Cerebellar nuclear complex (tissue), 1 donor: ENCODE measurements at regions not wholly inside any gene's neighbourhood (a gene's known extent, or its start where the extent isn't known, plus 50 kb on each side); places are given as distances from the start of the nearest gene placed in this dataset.

Experiments used
- DNase-seq, 2 experiments: peaks; one replicate each; lab custom pipeline; 2025; lab: John Stamatoyannopoulos, UW

DNA sequence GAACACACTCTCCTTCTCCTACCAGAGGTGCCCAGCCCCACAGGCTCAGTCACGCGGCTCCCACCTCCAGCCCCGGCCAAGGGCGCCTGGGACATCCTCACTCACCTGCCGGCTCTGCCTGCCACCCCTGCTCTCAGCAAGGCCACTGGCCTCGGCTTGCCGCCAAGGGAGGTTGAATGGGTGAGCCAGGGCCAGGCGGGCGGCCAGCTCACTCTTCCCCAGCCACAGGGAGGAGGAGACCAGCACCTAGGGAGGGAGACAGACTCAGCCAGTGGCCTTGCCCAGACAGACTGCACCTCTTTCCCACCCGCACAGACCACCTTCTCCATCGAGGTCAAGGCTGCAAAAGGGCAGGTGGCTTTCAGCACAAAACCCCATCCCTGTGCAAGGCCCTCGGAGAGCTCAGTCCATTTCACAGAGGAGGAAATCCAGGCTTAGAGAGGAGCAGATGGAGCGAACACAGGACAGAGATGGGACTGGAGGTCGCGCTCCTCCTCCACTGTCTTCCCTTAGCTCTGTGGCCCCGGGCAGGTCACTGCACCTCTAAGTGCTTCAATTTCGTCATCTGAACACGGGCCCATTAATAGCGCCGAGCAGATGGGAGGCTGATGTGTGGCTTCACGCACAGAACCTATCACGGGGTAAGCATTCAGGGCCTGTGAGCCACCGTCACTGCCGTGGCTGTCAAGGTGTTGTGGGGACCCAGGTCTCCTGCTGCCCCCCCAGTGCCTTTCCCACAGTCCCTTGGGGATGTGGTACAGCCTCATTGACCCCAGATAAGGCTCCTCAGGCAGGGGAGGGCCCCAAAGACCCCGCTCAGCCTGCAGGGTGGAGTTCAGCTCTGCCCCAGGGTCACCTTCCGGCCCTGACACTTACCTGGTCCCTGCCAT, 56.1 kb downstream of the RMI2 start:
- DNase-seq: peak in 1 of 2 experiments; percentile 52

DNA sequence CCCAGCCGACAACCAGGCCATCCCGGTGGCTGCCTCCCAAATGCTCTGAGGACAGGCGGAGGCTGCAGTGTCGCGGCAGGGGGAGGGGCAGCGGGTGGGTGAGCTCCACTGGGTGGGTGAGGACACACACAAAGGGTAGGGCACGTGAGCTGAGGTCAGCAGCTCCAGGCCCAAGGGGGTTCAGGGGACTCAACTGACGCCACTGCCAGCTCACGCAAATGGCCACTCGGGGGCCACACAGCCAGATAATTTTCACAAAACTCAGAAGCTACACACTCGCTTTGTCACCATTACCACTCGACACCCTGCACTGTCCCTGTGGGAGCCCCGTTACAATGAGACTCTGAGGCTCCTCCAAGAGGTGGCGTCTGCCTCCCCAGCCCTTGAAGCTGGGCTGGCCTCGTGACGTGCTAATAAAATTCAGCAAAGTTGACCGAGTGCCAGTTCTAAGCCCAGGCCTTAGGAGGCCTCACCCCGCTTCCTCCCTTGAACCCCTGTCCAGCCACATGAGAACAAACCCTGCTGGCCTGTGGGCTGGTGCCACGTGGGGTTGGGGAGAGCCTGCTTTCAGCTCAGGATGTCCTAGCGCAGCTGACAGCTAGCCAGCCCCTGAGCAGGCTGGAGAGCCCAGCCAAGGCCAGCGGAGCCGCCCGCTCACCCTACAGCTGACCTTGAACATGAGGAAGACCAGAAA, 56.9 kb downstream of the RMI2 start:
- DNase-seq: no peak

DNA sequence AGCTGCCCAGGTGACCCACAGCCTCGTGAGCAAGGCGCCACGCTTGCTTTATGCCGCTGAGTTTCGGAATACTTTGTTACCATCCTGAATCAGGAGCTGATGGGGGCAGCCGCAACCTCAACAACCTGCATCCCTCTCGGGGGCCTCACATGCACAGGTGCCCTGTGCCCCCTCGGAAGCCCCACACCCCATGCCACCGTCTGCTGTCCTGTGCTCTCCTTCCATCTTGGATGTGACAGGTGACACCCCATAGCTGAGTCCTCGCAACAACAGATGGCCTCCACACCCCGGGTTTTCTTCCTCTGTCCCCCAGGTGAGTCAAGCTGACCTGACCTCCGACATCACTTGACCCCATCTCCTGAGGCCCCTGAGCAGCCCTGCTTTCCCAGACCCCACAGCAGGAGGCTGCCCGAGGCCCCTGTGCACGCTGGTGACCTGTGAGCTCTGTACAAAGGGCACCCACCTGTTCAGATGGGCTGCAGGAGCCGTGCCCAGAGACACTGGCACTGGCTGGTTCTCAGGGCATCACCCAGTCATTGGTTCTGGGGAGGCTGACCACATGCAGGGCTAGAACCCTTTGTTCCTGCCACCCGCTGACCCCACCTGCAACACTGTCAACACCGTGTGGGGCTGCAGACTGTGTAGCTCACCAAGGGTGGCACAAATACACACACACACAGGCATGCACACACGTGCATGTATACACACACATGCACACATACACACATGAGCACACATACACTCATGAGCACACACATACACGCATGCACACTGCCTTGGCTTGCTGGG, 57.7 kb downstream of the RMI2 start:
- no peak for DNase-seq

DNA sequence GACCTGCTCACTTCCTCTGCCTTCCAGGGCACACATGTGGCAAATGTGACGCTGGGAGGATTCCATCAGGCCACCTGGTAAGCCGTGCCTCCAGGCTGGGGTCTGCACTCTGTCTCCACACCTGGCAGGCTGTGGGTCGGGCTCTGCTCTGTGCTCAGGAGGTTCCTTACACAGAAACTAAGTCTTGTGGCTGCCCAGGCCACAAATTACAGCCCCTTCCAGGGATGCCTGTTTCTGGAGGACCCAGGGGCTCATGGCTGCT, 58.2 kb downstream of the RMI2 start:
- no peak for DNase-seq

DNA sequence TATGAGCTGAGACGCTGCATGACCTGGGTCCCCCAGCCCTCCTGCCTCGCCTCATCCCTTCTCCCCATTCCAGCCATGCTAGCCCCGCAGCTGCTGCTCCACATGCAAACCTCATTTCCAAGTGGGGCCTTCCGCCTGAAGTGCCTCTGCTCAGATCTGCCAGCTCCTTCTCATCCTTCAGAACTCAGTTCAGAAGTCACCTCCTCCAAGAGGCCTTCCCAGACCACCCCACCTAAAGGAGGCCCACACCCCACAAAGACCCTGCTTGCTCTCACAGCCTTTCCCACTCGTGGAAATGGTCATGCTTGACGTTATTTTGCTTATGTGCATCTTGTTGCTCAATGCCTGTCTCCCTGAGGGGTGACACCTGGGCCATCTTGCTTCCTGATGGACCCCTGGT, 58.7 kb downstream of the RMI2 start:
- DNase-seq: no peak

DNA sequence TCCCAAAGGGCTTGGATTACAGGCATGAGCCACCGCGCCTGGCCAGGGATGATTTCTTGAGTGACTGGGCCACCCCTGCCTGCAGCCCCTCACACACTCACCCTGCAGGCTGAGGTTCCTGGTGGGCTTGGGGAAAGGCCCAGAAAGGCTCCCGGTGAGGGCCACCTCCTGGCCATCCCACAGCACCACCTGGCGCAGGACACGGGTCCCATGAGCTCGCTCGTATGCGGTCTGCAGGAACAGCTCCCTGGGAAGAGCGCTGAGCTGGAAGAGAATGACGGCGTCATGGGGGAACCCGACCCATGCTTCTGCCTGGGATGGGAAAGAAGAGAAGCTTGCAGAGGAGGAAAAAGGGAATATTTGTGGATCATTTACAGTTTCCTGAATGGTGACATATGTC, 59.3 kb downstream of the RMI2 start:
- DNase-seq: no peak

DNA sequence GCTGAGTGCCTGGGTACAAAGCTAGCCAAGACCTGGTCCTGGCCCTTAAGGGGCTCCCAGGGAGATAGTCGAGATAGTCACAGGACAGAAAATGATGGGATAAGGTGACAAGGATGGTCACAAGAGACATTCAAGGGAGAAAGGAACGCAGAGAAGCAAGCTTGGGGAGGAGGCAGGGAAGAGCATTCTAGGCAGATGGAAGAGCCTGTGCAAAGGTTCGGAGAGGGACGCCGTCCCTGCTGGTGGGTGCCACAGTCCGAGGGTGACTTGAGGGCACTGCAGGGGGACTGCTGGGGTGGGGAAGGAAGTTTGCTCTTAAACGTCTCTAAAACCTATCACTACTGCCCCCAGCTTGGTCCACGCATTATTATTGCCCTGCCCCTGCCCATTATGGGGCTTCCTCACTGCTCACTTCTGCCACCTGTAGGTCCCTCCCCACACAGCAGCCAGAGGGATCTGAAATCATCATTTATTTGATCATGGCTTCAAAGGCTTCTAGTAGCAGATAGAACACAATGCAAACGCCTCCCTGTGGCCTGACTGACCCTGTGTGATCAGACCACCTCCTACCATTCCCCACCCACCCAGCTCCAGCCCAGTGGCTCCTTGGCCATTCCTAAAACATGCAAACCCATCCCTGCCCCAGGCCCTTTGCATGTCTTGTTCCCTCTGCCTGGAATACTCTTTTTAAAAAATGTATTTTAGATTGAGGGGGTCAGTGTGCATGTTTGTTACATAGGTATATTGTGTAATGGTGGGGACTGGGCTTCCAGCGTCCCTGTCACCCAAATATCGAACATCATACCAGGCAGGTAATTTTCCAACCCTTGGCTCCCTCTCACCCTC, 60.3 kb downstream of the RMI2 start:
- no peak for DNase-seq

DNA sequence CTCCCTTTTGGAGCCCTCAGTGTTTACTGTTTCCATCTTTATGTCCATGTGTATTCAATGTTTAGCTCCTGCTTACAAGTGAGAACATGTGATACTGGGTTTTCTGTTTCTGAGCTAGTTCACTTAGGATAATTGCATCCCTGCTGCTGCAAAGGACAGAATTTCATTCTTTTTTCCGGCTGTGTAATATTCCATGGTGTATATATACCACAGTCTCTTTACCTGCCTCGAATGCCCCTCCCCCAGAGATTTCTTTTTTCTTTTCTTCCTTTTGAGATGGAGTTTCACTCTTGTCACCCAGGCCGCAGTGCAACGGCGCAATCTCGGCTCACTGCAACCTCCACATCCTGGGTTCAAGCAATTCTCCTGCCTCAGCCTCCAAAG, 60.9 kb downstream of the RMI2 start:
- DNase-seq: no peak

DNA sequence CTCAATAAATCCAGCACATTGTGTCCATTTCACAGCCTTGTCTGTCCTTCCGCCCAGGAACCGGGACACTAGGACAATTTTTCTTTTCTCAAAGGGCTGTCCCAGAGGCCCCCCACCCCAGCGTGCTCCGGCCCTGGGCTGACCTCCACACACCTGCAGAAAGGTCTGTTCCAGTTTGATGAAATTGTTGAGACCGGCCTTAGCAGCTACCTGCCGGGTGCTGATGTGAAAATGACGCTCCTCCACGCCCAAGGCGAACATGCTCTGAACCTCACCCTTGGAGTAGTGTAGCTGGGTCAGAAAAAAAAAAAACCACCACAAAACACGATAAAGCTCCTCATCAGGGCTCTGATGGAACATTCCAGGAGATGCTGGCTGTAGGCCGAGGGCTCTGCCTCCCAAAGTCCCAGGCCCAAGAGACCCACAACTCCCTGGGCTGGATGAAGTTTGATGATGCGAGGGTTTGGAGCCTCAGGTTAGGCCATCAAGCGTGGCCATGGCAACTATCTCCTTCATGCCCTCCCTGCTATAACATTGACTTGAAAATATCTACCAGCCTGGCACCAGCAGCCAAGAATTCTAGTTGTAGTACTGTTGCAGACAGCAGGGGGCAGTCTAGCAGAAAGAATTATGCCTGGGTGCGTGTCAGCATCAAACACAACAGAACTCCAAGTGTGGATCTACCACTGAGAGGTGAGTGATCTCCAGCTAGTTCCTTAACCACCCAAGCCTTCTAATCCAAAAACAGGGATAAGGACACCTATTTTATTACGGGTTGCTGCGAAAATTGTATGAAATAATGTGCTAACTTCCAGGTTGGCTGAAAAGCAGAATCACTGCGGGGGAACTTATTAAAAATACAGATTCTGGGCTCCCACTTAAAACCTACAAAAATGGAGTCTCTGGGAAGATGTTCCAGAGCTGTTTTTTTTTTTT, 62.1 kb downstream of the RMI2 start:
- DNase-seq: no peak

DNA sequence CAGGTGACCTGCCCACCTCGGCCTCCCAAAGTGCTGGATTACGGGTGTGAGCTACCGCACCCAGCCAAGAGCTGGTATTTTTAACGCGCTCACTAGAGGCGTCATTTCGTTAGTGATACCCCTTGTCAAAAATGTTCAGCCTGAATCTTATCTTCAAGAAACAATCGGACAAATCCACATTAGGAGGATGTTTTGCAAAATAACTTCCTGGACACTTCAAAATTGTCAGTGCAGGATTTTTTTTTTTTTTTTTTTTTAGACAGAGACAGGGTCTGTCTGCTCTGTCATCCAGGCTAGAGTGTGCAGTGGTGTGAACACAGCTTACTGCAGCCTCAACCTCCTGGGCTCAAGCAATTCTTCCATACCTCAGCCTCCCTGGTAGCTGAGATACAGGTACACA, 63.0 kb downstream of the RMI2 start:
- DNase-seq: no peak

DNA sequence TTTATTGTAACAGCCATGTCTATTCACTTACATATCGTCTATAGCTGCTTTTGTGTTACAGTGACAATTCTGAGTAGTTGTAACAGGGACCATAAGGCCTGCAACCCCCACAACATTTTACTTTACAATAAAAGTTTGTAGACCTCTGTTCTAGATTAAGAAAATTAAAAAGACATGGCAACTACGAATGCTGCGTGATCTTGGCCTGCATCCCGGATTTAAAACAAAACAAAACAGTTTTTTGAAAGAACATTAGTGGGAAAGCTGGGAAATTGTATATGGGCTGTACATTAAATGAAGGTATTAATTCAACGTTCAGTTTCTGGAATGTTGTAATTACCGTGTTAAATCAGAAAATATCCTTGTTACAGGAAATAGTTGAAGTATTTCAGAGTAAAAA, 64.1 kb downstream of the RMI2 start:
- no peak for DNase-seq

DNA sequence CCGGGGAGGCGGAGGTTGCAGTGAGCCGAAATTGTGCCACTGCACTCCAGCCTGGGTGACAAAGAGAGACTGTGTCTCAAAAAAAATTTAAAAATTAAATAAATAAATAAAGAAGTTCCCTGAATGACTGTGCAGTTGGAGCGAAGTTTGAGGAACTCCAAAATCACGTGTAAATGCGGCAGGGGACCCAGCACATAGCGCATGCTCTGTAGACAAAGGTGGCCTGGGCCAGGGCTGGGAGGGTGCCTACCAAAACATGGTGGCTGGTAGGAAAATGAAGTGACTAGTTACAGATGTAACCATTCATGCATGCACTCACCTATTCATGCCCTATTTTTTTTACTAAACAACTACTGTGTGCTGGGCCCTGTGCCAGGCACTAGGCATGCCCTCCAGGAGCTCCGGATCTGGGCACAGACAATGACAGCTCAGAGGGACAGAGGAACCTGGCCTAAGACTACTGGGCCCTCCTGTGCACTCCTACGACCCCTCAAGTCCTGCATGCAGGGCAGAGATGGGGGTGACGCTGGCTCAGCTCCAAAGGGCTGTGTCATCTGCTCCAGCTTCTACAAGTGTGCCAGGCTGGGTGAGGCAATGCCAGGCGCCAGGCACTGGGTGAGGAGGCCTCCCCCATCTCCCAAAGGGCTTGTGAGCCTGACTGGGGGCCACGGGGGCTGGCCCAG, 65.3 kb downstream of the RMI2 start:
- DNase-seq: no peak

DNA sequence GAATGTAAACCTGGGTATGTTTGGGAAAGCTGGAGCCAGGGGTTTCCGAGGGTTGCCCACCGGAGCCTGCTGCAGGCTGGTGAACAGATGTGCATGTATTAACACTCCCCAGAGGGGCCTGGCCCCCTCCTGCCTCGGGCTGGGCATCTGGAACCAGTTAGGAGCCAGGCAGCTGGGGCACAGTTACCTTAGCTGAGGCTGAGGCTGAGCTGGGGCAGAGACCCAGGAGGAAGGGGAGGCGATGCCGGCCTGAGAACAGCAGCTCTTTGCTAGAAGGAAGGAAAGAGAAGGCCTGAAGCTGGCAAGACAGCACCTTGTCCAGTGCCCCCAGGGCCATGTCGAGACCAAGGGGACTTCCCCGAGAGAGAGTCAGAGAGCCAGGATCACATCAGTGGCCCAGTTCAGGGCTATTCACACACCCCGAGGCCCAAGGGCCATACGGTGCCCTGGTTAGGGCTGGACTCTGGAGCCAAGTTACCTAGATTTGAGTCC, 65.8 kb downstream of the RMI2 start:
- no peak for DNase-seq

DNA sequence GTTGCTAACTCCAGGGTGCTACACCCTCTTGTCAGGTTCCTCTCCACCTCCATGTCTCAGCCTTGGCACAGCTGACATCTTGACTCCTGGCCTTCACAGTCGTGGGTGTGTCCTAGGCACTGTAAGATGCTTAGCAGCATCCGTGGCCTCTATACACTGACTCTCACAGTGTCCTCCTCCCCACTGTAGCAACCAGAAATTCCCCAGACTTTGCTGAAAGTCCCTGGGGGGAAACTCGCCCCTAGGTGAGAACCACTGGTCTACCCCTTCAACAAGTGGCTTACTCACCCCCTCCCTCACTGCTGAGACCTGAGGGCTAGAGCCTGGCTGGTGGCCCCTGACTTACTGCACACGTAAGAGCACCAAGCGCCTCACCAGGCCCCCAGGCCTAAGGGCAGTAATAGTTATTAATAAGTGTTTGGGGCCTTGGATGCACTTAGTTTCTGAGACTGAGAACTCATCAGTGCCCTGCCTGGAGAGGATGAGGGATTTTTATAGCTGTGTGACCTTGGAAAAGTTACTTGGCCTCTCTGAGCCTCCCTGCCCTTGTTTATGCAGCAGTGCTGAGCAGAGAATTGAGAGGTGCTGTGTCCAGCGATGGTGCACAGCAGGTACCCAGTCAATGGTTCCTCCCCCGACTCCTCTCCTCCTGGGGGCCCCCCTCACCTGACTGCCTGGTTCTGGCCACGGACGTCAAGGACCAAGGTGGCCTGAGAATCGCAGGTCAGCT, 67.1 kb downstream of the RMI2 start:
- DNase-seq: no peak

DNA sequence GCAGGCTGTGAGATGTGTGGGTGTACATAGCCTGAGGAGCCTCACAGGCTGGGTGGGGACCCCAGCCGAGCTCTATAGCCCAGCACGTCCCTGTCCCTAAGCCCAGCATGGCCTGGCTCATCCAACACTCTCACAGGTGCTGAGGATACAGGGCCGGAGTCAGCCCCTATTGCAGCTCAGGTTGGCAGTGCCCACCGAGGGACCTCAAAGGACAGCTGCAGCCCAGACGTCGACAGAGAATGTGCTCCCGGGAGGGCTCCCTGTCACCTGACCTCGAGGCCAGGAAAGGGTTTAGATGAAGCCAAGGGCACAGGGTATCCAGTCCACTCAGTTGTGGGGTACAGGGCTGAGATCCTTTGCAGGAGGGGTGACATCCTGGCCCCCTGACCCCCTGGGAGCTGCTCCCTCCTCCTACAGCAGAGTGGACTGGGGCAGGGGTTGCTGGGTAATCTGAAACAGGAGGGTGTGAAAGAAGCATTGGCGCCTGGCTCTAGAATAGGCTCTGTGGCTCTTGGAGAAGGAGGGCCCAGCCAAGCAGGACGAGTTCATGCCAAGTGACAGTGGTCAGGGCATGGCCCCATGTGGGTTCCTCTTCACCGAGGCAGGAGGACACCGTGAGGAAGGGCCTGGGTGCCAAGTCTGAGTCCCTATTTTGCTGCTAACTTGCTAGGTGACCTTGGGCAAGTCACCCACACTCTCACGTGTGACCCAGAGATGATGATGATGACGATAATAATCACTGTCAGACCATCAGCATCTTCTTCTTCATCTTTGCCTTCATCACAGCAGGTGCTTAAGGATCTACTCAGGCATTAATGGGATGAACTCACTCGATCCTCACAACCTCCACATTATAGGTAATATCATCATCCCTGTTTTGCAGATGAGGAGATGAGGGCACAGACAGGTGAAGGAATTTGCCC, 68.0 kb downstream of the RMI2 start:
- no peak for DNase-seq

DNA sequence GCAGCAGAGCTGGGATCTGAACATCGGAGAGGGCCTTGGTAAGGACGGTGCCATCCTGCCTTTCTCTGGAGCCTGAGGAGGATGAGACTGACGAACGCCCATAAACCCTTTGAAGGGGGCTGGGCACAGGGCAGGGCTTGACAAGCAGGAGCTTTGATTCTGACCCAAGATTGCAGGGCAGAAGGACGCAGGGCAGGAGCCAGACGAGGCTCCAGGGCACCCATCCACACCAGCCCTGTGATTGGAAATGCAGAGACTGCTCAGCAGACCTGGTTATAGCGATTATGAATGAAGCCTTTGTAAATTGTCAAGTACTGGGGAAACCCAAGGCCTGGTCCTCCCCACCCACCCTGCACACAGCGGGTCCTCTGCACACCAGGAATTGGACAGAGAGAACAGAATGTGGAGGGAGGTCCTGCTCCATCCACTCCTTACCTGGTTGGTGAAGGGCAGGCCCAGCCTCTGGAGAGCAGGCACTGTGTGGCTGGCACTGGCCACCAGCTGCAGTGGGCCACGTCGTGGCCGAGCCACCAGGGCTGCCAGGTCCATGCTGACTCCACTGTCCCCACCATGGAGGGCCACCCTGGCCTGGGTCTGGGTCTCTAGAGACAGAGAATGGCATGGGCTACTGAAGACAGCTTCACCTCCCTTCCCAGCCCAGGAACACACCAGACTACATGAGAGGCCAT, 68.8 kb downstream of the RMI2 start:
- no peak for DNase-seq
